SK-N-SH treated with all-trans-retinoic acid at 6 μM for 48 hours (cell line): ENCODE measurements at regions not wholly inside any gene's neighbourhood (a gene's known extent, or its start where the extent isn't known, plus 50 kb on each side); places are given as distances from the start of the nearest gene placed in this dataset.
"Not testable (repeated sequence)": the region's sequence is repeated elsewhere in the genome, so short reads cannot be mapped to it uniquely, and the experiment has no call there.

Source experiments
- ATAC-seq: fragments of 200-7000 bp; cut with Tn5 transposase; 3 replicates; pipeline ENCODE4 v1.9.1; 2020; ENCODE audit warnings: mild to moderate bottlenecking, moderate library complexity
- ARNTL ChIP-seq: fragments of 450-650 bp; formaldehyde crosslinking; IDR thresholded peaks from 2 replicates; pipeline ENCODE4 v1.5.0; 2020; ENCODE audit warnings: low read depth, mild to moderate bottlenecking, moderate library complexity, borderline replicate concordance
- BACH2 ChIP-seq: fragments of 250-450 bp; sonication (Bioruptor Pico); IDR thresholded peaks from 2 replicates; pipeline ENCODE4 v1.9.0; 2021; ENCODE audit warnings: mild to moderate bottlenecking, borderline replicate concordance
- CSDC2 ChIP-seq: fragments of 250-450 bp; sonication (Bioruptor Pico); IDR thresholded peaks from 2 replicates; pipeline ENCODE4 v1.5.0; 2020; ENCODE audit warnings: mild to moderate bottlenecking, moderate library complexity
- ESRRG ChIP-seq: fragments of 250-450 bp; sonication (Bioruptor Pico); IDR thresholded peaks from 2 replicates; pipeline ENCODE4 v1.6.1; 2021; ENCODE audit warnings: mild to moderate bottlenecking
- GLIS3 ChIP-seq: fragments of 250-450 bp; sonication (Bioruptor Pico); IDR thresholded peaks from 2 replicates; pipeline ENCODE4 v1.5.0; 2020; ENCODE audit warnings: mild to moderate bottlenecking, moderate library complexity
- OSR1 ChIP-seq: fragments of 250-450 bp; sonication (Bioruptor Pico); IDR thresholded peaks from 2 replicates; pipeline ENCODE4 v1.8.0; 2022; ENCODE audit warnings: moderate library complexity, mild to moderate bottlenecking, inconsistent platforms
- PPARA ChIP-seq: fragments of 250-450 bp; sonication (Bioruptor Pico); IDR thresholded peaks from 2 replicates; pipeline ENCODE4 v1.5.0; 2020; ENCODE audit warnings: mild to moderate bottlenecking, borderline replicate concordance
- RARB ChIP-seq: fragments of 250-450 bp; sonication (Bioruptor Pico); IDR thresholded peaks from 2 replicates; pipeline ENCODE4 v1.8.0; 2021; ENCODE audit warnings: mild to moderate bottlenecking, moderate library complexity
- SNAI2 ChIP-seq: fragments of 250-450 bp; sonication (Bioruptor Pico); IDR thresholded peaks from 2 replicates; pipeline ENCODE4 v1.5.0; 2020; ENCODE audit warnings: mild to moderate bottlenecking, moderate library complexity
- TCF4 ChIP-seq: fragments of 250-450 bp; sonication (Bioruptor Pico); IDR thresholded peaks from 2 replicates; pipeline ENCODE4 v1.8.0; 2021; ENCODE audit warnings: mild to moderate bottlenecking, moderate library complexity, borderline replicate concordance
- TOX ChIP-seq: fragments of 250-450 bp; sonication (Bioruptor Pico); IDR thresholded peaks from 2 replicates; pipeline ENCODE4 v1.8.0; 2021; ENCODE audit warnings: mild to moderate bottlenecking, moderate library complexity, borderline replicate concordance
- TSHZ2 ChIP-seq: fragments of 250-450 bp; sonication (Bioruptor Pico); IDR thresholded peaks from 2 replicates; pipeline ENCODE4 v1.5.0; 2020; ENCODE audit warnings: mild to moderate bottlenecking, moderate library complexity
- ZC3H10 ChIP-seq: fragments of 250-450 bp; sonication (Bioruptor Pico); IDR thresholded peaks from 2 replicates; pipeline ENCODE4 v1.5.1; 2021; ENCODE audit warnings: mild to moderate bottlenecking, moderate library complexity
- ZFP3 ChIP-seq: fragments of 250-450 bp; sonication (Bioruptor Pico); IDR thresholded peaks from 2 replicates; pipeline ENCODE4 v1.5.0; 2020; ENCODE audit warnings: mild to moderate bottlenecking, moderate library complexity
- ZFP30 ChIP-seq: fragments of 450-650 bp; formaldehyde crosslinking; IDR thresholded peaks from 2 replicates; pipeline ENCODE4 v1.5.0; 2022; ENCODE audit warnings: mild to moderate bottlenecking, moderate library complexity
- ZNF565 ChIP-seq: fragments of 450-650 bp; formaldehyde crosslinking; conservative IDR thresholded peaks from 2 replicates; pipeline ENCODE4 v1.5.0; 2020; ENCODE audit warnings: low read depth, mild to moderate bottlenecking, moderate library complexity
- ZNF70 ChIP-seq: fragments of 450-650 bp; formaldehyde crosslinking; IDR thresholded peaks from 2 replicates; pipeline ENCODE4 v1.5.0; 2020; ENCODE audit warnings: mild to moderate bottlenecking, moderate library complexity
- TF ChIP-seq, protein P1 (sequence below): fragments of 250-450 bp; sonication (Bioruptor Pico); IDR thresholded peaks from 2 replicates; pipeline ENCODE4 v1.8.0; 2021; ENCODE audit warnings: low read depth, mild to moderate bottlenecking, moderate library complexity, borderline replicate concordance
- TF ChIP-seq, protein P2 (sequence below): fragments of 250-450 bp; sonication (Bioruptor Pico); IDR thresholded peaks from 2 replicates; pipeline ENCODE4 v1.5.1; 2020; ENCODE audit warnings: low read depth, mild to moderate bottlenecking, moderate library complexity
- TF ChIP-seq, protein P3 (sequence below): fragments of 250-450 bp; sonication (Bioruptor Pico); IDR thresholded peaks from 2 replicates; pipeline ENCODE4 v1.5.1; 2021; ENCODE audit warnings: mild to moderate bottlenecking, moderate library complexity
- TF ChIP-seq, protein P4 (sequence below): fragments of 250-450 bp; sonication (Bioruptor Pico); IDR thresholded peaks from 2 replicates; pipeline ENCODE4 v1.8.0; 2020; ENCODE audit warnings: mild to moderate bottlenecking, moderate library complexity, borderline replicate concordance

- no peak for TF ChIP-seq ZFP3 (CRISPR knock-in tag)
- TF ChIP-seq CSDC2 (CRISPR knock-in tag): no peak
- TF ChIP-seq BACH2 (CRISPR knock-in tag): no peak
- TF ChIP-seq PPARA: no peak
- TF ChIP-seq ARNTL (CRISPR knock-in tag): no peak
- no peak for TF ChIP-seq ZNF565 (CRISPR knock-in tag)
- TF ChIP-seq, protein P1, sequence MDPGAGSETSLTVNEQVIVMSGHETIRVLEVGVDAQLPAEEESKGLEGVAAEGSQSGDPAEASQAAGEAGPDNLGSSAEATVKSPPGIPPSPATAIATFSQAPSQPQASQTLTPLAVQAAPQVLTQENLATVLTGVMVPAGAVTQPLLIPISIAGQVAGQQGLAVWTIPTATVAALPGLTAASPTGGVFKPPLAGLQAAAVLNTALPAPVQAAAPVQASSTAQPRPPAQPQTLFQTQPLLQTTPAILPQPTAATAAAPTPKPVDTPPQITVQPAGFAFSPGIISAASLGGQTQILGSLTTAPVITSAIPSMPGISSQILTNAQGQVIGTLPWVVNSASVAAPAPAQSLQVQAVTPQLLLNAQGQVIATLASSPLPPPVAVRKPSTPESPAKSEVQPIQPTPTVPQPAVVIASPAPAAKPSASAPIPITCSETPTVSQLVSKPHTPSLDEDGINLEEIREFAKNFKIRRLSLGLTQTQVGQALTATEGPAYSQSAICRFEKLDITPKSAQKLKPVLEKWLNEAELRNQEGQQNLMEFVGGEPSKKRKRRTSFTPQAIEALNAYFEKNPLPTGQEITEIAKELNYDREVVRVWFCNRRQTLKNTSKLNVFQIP (CRISPR knock-in tag): no peak
- TF ChIP-seq TSHZ2 (CRISPR knock-in tag): no peak
- no peak for ATAC-seq
Measured at GRCh38 chr1:226461087-226461486, 53.2 kb upstream of the PARP1 start.

DNA sequence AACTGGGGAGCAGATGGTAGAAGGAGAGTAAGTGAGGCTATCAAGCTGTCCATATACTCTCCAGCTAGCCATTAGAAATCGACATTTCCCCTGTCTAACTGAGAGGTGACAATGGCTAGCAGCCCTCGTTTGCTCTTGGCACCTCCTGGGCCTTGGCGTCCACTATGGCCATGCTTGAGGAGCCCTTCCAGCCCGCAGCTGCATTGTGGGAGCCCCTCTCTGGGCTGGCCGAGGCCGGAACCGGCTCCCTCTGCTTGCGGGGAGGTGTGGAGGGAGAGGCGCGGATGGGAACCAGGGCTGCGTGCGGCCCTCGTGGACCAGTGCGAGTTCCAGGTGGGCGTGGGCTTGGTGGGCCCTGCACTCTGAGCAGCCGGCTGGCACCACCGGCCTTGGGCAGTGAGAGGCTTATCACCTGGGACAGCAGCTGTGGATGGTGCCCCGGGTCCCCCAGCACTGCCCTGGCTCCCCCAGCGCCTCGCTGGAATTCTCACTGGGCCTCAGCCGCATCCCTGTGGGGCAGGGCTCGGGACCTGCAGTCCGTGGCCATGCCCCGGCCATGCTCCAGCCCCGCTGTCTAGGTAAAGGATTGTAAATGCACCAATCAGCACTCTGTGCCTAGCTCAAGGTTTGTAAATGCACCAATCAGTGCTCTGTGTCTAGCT is 56.2 kb upstream of the PARP1 start:
- ATAC-seq: no peak

DNA sequence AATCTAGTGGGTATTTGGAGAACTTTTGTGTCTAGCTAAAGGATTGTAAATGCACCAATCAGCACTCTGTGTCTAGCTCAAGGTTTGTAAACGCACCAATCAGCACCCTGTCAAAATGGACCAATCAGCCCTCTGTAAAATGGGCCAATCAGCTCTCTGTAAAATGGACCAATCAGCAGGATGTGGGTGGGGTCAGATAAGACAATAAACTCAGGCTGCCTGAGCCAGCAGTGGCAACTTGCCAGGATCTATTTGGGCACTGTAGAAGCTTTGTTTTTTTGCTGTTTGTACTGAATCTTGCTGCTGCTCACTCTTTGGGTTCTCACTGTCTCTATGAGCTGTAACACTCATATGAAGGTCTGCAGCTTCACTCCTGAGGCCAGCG is 56.7 kb upstream of the PARP1 start:
- ATAC-seq: not testable (repeated sequence)

More for the DNA sequence above, 56.2 kb upstream of the PARP1 start:
- TF ChIP-seq ZC3H10 (CRISPR knock-in tag): no peak
- TF ChIP-seq SNAI2 (CRISPR knock-in tag): no peak
- no peak for TF ChIP-seq GLIS3
- no peak for TF ChIP-seq ZNF565 (CRISPR knock-in tag)
- TF ChIP-seq RARB: no peak
- TF ChIP-seq ZNF70 (CRISPR knock-in tag): no peak
- no peak for TF ChIP-seq CSDC2 (CRISPR knock-in tag)
- TF ChIP-seq TCF4 (CRISPR knock-in tag): no peak
- TF ChIP-seq ZFP30 (CRISPR knock-in tag): no peak
- TF ChIP-seq TSHZ2 (CRISPR knock-in tag): no peak
- TF ChIP-seq, protein P2, sequence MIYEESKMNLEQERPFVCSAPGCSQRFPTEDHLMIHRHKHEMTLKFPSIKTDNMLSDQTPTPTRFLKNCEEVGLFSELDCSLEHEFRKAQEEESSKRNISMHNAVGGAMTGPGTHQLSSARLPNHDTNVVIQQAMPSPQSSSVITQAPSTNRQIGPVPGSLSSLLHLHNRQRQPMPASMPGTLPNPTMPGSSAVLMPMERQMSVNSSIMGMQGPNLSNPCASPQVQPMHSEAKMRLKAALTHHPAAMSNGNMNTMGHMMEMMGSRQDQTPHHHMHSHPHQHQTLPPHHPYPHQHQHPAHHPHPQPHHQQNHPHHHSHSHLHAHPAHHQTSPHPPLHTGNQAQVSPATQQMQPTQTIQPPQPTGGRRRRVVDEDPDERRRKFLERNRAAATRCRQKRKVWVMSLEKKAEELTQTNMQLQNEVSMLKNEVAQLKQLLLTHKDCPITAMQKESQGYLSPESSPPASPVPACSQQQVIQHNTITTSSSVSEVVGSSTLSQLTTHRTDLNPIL (CRISPR knock-in tag): no peak
- no peak for TF ChIP-seq ARNTL (CRISPR knock-in tag)
- no peak for TF ChIP-seq OSR1 (CRISPR knock-in tag)
- TF ChIP-seq, protein P3, sequence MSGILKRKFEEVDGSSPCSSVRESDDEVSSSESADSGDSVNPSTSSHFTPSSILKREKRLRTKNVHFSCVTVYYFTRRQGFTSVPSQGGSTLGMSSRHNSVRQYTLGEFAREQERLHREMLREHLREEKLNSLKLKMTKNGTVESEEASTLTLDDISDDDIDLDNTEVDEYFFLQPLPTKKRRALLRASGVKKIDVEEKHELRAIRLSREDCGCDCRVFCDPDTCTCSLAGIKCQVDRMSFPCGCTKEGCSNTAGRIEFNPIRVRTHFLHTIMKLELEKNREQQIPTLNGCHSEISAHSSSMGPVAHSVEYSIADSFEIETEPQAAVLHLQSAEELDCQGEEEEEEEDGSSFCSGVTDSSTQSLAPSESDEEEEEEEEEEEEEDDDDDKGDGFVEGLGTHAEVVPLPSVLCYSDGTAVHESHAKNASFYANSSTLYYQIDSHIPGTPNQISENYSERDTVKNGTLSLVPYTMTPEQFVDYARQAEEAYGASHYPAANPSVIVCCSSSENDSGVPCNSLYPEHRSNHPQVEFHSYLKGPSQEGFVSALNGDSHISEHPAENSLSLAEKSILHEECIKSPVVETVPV (CRISPR knock-in tag): no peak
- TF ChIP-seq TOX (CRISPR knock-in tag): no peak
- TF ChIP-seq, protein P4, sequence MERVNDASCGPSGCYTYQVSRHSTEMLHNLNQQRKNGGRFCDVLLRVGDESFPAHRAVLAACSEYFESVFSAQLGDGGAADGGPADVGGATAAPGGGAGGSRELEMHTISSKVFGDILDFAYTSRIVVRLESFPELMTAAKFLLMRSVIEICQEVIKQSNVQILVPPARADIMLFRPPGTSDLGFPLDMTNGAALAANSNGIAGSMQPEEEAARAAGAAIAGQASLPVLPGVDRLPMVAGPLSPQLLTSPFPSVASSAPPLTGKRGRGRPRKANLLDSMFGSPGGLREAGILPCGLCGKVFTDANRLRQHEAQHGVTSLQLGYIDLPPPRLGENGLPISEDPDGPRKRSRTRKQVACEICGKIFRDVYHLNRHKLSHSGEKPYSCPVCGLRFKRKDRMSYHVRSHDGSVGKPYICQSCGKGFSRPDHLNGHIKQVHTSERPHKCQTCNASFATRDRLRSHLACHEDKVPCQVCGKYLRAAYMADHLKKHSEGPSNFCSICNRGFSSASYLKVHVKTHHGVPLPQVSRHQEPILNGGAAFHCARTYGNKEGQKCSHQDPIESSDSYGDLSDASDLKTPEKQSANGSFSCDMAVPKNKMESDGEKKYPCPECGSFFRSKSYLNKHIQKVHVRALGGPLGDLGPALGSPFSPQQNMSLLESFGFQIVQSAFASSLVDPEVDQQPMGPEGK (CRISPR knock-in tag): no peak
- no peak for TF ChIP-seq ESRRG (CRISPR knock-in tag)
